ENCODE measurements at regions not wholly inside any gene's neighbourhood (a gene's known extent, or its start where the extent isn't known, plus 50 kb on each side); places are given as distances from the start of the nearest gene placed in this dataset.

GRCh38 chr2:41618754-41619153 lies 429.1 kb upstream of the PKDCC start:
- no peak for TF ChIP-seq CTCF (IDR thresholded peaks at IDR 0.05; ENCODE audit: control insufficient read depth, insufficient read depth, low read depth, low read length, missing control alignments)
- no peak for DNase-seq (ENCODE audit: low read depth)
- H3K4me3 ChIP-seq (ENCODE audit: control insufficient read depth, low read depth, low read length): no peak overlapping the region

GRCh38 chr2:41621095-41621494 lies 426.7 kb upstream of the PKDCC start:
- no peak overlapping the region for H3K4me3 ChIP-seq (ENCODE audit: control insufficient read depth, low read depth, low read length)
- no peak for TF ChIP-seq CTCF (IDR thresholded peaks at IDR 0.05; ENCODE audit: control insufficient read depth, insufficient read depth, low read depth, low read length, missing control alignments)

GRCh38 chr2:41621563-41621962 lies 426.3 kb upstream of the PKDCC start:
- TF ChIP-seq CTCF (IDR thresholded peaks at IDR 0.05; ENCODE audit: control insufficient read depth, insufficient read depth, low read depth, low read length, missing control alignments): no peak
- DNase-seq (ENCODE audit: low read depth): no peak

More at GRCh38 chr2:41621095-41621494, 426.7 kb upstream of the PKDCC start:
- no peak for DNase-seq (ENCODE audit: low read depth)

GRCh38 chr2:41622301-41622700 lies 425.5 kb upstream of the PKDCC start:
- DNase-seq (ENCODE audit: low read depth): no peak
- no peak for TF ChIP-seq CTCF (IDR thresholded peaks at IDR 0.05; ENCODE audit: control insufficient read depth, insufficient read depth, low read depth, low read length, missing control alignments)
- no peak overlapping the region for H3K4me3 ChIP-seq (ENCODE audit: control insufficient read depth, low read depth, low read length)

More at GRCh38 chr2:41621563-41621962, 426.3 kb upstream of the PKDCC start:
- no peak overlapping the region for H3K4me3 ChIP-seq (ENCODE audit: control insufficient read depth, low read depth, low read length)

- no peak for DNase-seq (ENCODE audit: low read depth)
- H3K4me3 ChIP-seq (ENCODE audit: control insufficient read depth, low read depth, low read length): no peak overlapping the region
- no peak for TF ChIP-seq CTCF (IDR thresholded peaks at IDR 0.05; ENCODE audit: control insufficient read depth, insufficient read depth, low read depth, low read length, missing control alignments)
Observed at GRCh38 chr2:41626936-41627335, 420.9 kb upstream of the PKDCC start.

GRCh38 chr2:41634686-41635085 lies 413.1 kb upstream of the PKDCC start:
- no peak for DNase-seq (ENCODE audit: low read depth)
- no peak overlapping the region for H3K4me3 ChIP-seq (ENCODE audit: control insufficient read depth, low read depth, low read length)
- TF ChIP-seq CTCF (IDR thresholded peaks at IDR 0.05; ENCODE audit: control insufficient read depth, insufficient read depth, low read depth, low read length, missing control alignments): no peak

GRCh38 chr2:41644936-41645335 lies 402.9 kb upstream of the PKDCC start:
- no peak for DNase-seq (ENCODE audit: low read depth)
- no peak for TF ChIP-seq CTCF (IDR thresholded peaks at IDR 0.05; ENCODE audit: control insufficient read depth, insufficient read depth, low read depth, low read length, missing control alignments)

More at GRCh38 chr2:41644936-41645335, 402.9 kb upstream of the PKDCC start:
- H3K4me3 ChIP-seq (ENCODE audit: control insufficient read depth, low read depth, low read length): no peak overlapping the region
